ENCODE measurements at regions not wholly inside any gene's neighbourhood (a gene's known extent, or its start where the extent isn't known, plus 50 kb on each side); places are given as distances from the start of the nearest gene placed in this dataset.
"Not testable (repeated sequence)": the region's sequence is repeated elsewhere in the genome, so short reads cannot be mapped to it uniquely, and the experiment has no call there.

DNA sequence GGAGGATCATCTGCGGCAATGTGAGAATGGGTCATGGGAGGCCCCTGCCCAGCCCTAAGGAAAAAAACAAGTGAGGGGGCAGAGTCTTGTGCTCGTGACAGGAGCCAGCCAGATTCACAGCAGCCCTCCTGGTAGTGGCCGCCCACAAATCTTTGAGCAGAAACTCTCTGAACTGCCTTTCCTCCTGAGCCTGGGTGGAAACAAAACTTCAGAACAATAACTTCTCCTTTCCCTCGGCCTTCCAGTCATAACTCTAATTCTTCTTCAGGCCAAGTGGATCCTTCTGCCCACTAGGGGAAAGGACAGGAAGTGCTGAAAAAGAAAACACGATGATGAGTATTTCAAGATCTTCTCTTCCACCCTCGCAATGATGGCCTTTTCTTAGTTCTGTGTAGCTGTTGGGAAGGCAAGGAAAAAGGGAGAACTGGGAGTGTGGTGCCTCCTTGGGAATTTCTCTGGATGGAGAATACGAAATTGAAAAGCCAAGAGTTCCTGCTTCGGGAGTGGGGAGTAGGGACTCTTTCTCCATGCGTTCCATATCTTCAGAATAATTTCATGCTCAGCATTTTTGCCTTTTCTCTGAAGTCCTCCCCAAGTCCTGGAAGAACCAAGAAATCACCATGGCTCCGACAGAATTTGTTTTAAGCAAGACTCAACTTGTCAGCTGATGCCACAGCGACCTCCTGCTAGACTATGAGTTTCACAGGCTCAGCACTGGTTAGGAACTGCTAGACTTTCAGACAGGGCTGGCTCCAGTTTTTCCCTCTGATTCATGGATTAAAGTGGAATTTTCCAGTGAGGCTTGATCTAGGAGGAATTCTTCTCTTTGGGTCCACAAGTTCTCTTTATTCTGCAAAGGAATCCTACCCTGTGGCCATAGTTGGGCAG, 188.9 kb downstream of the CAND1 start:
- no peak for DNase-seq

- no peak for DNase-seq
Measured at GRCh38 chr12:67459173-67459572, 189.4 kb upstream of the DYRK2 start.

GRCh38 chr12:67459578-67459977, 189.0 kb upstream of the DYRK2 start:
- no peak for DNase-seq

- no peak for DNase-seq
Measured at GRCh38 chr12:67460388-67460787, 188.2 kb upstream of the DYRK2 start.

DNA sequence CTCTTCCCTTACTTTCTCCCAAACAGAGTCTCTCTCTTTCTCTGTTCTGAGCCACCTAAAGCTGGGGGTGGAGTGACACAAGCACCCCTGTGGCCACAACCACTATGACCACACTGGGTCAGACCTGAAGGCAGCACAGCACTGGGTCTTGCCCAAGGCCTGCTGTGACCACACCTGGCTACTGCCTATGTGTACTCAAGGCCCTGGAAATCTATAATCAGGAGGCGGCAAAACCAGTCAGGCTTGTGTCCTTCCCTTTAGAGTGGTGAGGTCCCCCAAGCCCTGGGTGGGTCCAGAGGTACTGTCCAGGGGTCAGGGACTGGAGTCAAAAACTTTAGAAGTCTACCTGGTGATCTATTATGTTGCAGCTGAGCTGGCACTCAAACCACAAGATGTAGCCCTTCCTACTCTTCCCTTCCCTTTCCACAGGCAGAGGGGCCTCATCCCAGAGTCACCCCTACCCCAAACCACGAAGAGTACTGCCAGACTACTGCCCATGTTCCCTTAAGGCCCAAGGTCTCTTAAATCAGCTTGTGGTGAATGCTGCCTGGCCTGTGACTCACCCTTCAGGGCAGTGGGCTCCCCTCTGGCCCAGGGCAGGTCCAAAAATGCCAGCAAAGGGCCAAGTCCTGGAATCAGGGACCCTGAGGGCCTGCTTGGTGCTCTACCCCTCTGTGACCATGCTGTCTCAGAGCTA, 179.8 kb upstream of the DYRK2 start:
- DNase-seq = no peak

GRCh38 chr12:67469666-67470065, 178.9 kb upstream of the DYRK2 start:
- DNase-seq = no peak

- no peak for DNase-seq
Measured at GRCh38 chr12:67471810-67472209, 176.7 kb upstream of the DYRK2 start.

DNA sequence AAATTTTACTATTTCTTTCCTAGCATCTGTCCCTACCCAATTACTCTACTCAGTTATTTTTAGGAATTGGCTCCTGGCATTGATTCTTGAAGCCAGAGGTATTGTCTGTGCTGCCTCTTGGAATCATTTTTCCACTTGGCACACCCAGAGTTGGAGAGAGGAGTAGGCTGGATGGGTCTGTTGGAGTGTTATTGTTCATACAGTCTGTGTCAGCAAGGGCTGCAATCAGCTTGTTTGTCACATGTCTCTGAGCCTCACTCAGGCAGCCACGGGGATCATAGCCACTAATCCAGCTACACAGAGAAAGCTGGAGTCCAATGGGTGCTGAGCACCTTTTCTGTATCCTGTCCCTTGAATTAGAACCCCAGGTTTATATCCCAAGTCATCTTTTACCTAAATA, 176.0 kb upstream of the DYRK2 start:
- DNase-seq = no peak

DNA sequence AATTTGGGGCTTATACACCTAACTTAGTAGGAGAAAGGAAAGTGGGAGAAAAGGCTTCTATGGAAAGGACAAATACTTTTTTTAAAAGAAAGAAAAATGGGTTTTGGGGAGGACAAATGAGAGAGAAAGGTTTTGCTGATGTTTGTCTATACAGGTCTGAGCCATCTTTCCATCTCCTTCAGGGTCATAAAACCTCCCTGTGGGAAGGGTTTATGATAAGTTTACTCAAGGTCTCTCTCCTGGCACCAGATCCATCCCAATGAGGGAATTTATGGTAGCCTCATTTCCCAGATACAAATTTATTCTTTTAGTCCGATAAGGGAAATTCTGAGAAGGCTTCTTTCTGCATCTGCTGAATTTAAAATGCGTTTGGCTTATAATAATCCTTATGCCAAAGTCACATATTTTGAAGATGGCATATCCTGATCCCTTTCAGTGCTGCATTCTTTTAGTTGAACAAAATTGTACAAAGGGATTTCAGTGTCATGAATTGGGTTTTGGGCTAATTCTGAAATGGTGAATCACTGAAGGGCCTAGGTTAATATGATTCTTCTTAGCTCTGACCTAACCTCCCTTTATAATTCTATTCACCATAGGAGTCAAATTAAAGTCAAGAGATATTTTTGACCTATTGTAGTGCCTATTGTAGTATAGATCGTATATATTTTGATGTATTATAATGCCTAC, 173.5 kb upstream of the DYRK2 start:
- DNase-seq = no peak

- DNase-seq = no peak
Measured at GRCh38 chr12:67475725-67476124, 172.8 kb upstream of the DYRK2 start.

GRCh38 chr12:67477681-67478265, 170.8 kb upstream of the DYRK2 start:
- no peak for DNase-seq

DNA sequence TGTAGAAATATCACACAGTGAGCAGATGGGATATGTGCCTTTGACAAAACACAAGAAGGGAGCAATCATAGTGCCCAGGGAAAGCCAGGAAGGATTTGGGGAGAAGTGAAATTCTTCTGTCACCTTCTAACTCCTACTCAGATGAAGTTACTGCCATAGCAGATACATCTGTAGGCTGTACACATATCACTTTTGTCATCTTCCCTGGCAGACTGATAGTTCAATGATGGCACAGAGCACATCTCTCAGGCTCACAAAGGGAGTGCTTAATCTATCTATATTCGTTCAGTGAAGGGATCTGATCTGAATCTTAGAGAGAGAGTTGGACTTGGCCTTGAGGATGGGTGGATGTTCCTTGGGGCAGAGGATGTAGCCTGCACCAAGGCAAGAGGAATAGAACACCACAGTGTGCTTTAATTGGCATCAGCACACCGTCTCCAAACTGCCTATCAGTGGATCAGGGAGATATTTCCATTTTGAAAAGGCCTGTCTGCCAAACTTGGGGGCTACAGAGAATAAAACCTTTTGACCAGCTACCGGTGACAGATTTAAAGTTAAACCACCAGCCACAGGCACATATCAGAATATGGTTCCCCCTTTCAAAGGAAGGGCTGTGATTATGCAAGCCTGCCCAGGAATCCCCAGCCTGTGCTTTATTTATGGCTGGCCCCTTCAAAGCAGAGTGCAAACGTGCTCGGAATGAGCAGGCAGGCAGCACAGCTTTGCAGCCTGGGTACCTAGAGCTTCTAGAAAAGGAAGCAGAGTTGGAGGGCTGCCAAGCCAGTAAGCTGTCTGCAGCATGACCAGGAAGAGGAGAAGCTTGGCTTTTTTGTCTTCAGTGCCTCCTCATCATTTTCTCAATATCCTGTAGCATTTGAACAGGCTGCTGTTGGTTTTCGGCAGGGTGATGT, 165.5 kb upstream of the DYRK2 start:
- peak; percentile 43 for DNase-seq

DNA sequence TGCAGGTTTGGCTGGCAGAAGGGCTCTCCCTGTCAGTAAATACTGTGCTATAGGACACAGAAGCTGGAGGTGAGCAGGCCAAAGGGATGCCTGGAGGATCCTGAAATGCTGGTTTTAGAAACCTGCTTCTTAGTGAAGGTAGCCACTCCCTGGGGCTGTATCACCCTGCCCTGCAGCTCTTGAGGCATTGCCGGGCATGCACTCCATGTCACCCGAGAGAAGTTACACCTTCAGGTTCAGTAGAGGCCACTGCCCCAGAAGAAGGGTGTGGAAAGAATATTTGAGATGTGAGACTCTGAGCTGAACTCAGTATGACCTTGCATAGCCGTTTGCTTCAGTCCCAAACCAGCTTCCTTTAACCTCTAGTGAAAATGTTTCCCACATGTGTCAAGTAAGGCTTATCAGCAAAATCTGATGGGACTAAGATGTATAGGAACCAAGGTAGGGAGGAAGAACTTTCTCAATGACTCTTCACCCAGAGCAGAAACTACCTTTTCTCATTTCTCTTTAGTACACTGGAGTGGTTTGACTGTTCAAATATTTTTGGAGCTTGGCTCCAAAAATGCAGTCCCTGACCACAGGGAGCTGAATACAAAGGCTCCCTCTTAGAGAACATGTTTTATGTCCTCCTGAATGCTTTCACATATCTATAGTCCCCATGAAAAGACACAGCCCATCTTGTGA, 164.5 kb upstream of the DYRK2 start:
- no peak for DNase-seq

- DNase-seq = no peak
Measured at GRCh38 chr12:67484791-67485480, 163.6 kb upstream of the DYRK2 start.

GRCh38 chr12:67486671-67487070, 161.9 kb upstream of the DYRK2 start:
- no peak for DNase-seq

DNA sequence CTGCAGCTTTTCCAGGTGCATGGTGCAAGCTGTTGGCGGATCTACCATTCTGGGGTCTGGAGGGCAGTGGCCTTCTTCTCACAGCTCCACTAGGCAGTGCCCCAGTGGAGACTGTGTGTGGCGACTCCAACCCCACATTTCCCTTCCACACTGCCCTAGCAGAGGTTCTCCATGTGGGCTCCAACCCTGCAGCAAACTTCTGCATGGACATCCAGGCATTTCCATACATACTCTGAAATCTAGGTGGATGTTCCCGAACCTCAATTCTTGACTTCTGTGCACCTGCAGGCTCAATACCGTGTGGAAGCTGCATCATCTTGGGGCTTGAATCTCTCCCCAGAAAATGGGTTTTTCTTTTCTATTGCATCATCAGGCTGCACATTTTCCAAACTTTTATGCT, 160.2 kb upstream of the DYRK2 start:
- DNase-seq = not testable (repeated sequence)

DNA sequence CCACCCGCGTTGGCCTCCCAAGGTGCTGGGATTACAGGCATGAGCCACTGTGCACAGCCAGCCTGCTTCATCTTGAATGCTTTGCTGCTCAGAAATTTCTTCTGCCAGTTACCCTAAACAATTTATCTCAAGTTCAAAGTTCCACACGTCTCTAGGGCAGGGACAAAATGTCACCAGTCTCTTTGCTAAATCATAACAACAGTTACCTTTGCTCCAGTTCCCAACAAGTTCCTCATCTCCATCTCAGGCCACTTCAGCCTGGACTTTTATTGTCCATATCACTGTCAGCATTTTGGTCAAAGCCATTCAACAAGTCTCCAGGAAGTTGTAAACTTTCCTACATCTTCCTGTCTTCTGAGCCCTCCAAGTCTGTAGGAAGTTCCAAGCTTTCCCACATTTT, 159.5 kb upstream of the DYRK2 start:
- DNase-seq = no peak

DNA sequence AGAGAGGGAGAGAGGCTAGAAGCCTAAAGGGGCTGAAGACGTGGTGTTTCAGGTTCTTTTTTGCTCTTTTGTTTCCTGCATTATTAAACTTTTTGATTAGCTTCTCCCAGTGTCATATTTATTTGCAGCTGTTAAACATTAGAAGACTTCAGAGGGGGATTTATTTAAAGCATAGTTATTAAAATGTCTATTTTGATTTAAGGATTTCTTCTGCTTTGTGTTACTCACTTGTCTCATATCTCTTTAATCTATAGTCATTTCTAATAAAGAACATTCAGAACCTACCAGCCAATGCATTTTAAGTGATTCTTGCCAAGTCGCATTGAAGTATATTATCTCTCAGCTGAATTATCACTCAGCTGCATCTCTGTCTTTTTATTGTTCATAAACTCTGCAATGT, 152.0 kb upstream of the DYRK2 start:
- no peak for DNase-seq

- no peak for DNase-seq
Measured at GRCh38 chr12:67498991-67499390, 149.6 kb upstream of the DYRK2 start.

GRCh38 chr12:67501362-67501761, 147.2 kb upstream of the DYRK2 start:
- no peak for DNase-seq

DNA sequence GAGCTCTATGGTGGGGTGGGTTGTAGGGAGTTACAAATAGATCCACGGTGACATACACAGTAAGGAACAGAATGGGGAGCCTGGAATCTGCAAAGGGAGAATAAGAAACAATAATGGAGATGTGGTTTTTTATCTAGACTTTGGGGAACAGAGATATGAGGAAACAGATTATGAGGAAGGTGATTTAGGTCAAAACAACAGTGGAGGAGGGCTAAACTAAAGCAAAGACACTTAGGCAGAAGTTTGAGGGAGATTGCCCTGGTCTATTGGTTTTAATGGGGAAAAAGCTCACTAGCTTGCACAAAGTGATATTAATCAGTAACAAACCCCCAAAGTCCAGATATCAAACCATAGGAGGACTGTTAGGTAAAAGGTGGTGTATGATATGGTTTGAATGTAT, 144.5 kb upstream of the DYRK2 start:
- no peak for DNase-seq

Measured in activated CD4-positive, CD25-positive, alpha-beta regulatory T cell treated with anti-CD3 and anti-CD28 coated beads, Interleukin-2, amount 50 U/mL, for 72 hours (primary cell).